Activated CD8-positive, alpha-beta T cell treated with anti-CD3 and anti-CD28 coated beads for 36 hours (primary cell): ENCODE measurements at regions not wholly inside any gene's neighbourhood (a gene's known extent, or its start where the extent isn't known, plus 50 kb on each side); places are given as distances from the start of the nearest gene placed in this dataset.

Experiments used
- ATAC-seq: fragments of 200-7000 bp; cut with Tn5 transposase; one replicate; pipeline ENCODE4 v1.10.0; 2021; ENCODE audit warnings: mild to moderate bottlenecking, moderate library complexity
- CTCF ChIA-PET: fragments of 350-600 bp; sonication (Branson Sonifier 250); formaldehyde crosslinking; loops from one replicate; lab custom pipeline; 2021; ENCODE audit warnings: antibody characterized with exemption; lab: Charles Lee
- POLR2A ChIA-PET: fragments of 350-600 bp; sonication (Branson Sonifier 250); formaldehyde crosslinking; loops from one replicate; lab custom pipeline; 2021; ENCODE audit warnings: antibody characterized with exemption; lab: Charles Lee
- DNase-seq: peaks from one replicate; pipeline ENCODE4 v3.0.0-alpha.2; 2020
- H3K27ac Mint-ChIP-seq: one replicate; pipeline ENCODE4 v1.8.0; 2021; ENCODE audit warnings: mild to moderate bottlenecking, mixed read lengths
- H3K27me3 Mint-ChIP-seq: one replicate; pipeline ENCODE4 v1.8.0; 2021; ENCODE audit warnings: mixed read lengths
- H3K36me3 Mint-ChIP-seq: one replicate; pipeline ENCODE4 v1.8.0; 2021; ENCODE audit warnings: low read depth, mixed read lengths
- H3K4me1 Mint-ChIP-seq: one replicate; pipeline ENCODE4 v1.8.0; 2021; ENCODE audit warnings: low read depth, mixed read lengths
- H3K4me3 Mint-ChIP-seq: one replicate; pipeline ENCODE4 v1.8.0; 2021; ENCODE audit warnings: mild to moderate bottlenecking, moderate library complexity, mixed read lengths
- H3K9me3 Mint-ChIP-seq: one replicate; pipeline ENCODE4 v1.8.0; 2021; ENCODE audit warnings: mixed read lengths
- CTCF ChIP-seq: fragments of 200-600 bp; IDR thresholded peaks from one replicate; pipeline ENCODE4 v1.8.0; 2022; ENCODE audit warnings: antibody characterized with exemption, mild to moderate bottlenecking
- intact Hi-C: fragments of 100-400 bp; cut with micrococcal nuclease; formaldehyde crosslinking; loops from one replicate; pipeline ENCODE4 v1.10.0; 2022

GRCh38 chr3:81851176-81851575 lies 89.7 kb upstream of the GBE1 start:
- TF ChIP-seq CTCF, result no peak
- H3K27me3 Mint-ChIP-seq, result no peaks in the 10 kb centered on the region
- no peaks in the 10 kb centered on the region for H3K9me3 Mint-ChIP-seq
- intact Hi-C loops, result no loop called here
- DNase-seq, result no peak
- H3K4me3 Mint-ChIP-seq, result no peak overlapping the region
- CTCF ChIA-PET, result interaction anchor here (1.2 kb wide), 1 partner anchor 59 kb away, joined by 4 read pairs; no protein-coding TSS in a partner anchor
- H3K4me1 Mint-ChIP-seq, result no peaks in the 10 kb centered on the region
- H3K36me3 Mint-ChIP-seq, result no peaks in the 10 kb centered on the region
- POLR2A ChIA-PET, result no interaction called here
- ATAC-seq, result no peak
- no peak overlapping the region for H3K27ac Mint-ChIP-seq

GRCh38 chr3:81846988-81847387 lies 85.5 kb upstream of the GBE1 start:
- H3K4me3 Mint-ChIP-seq, result no peak overlapping the region
- no peak overlapping the region for H3K27ac Mint-ChIP-seq
- H3K36me3 Mint-ChIP-seq, result no peaks in the 10 kb centered on the region
- CTCF ChIA-PET, result interaction anchor here (0.6 kb wide), 1 partner anchor 435 kb away, joined by 3 read pairs; no protein-coding TSS in a partner anchor
- TF ChIP-seq CTCF, result no peak
- DNase-seq, result no peak
- no peaks in the 10 kb centered on the region for H3K27me3 Mint-ChIP-seq
- H3K9me3 Mint-ChIP-seq, result no peaks in the 10 kb centered on the region
- no peaks in the 10 kb centered on the region for H3K4me1 Mint-ChIP-seq
- intact Hi-C loops, result no loop called here
- POLR2A ChIA-PET, result no interaction called here
- no peak for ATAC-seq

GRCh38 chr3:81841540-81841939 lies 80.1 kb upstream of the GBE1 start:
- no peak for TF ChIP-seq CTCF
- ChIA-PET CTCF (no interaction called here), POLR2A (no interaction called here)
- intact Hi-C loops, result no loop called here
- Mint-ChIP-seq H3K9me3 (no peaks in the 10 kb centered on the region), H3K27ac (no peak overlapping the region), H3K4me3 (no peak overlapping the region), H3K4me1 (no peaks in the 10 kb centered on the region), H3K27me3 (peaks cover 2% of the 10 kb centered on the region), H3K36me3 (no peaks in the 10 kb centered on the region)
- no peak for ATAC-seq
- DNase-seq, result no peak

- ChIA-PET POLR2A (no interaction called here), CTCF (no interaction called here)
- intact Hi-C loops, result no loop called here
- no peak for DNase-seq
- H3K4me3 Mint-ChIP-seq, result no peak overlapping the region
- no peak overlapping the region for H3K27ac Mint-ChIP-seq
- H3K36me3 Mint-ChIP-seq, result no peaks in the 10 kb centered on the region
- no peaks in the 10 kb centered on the region for H3K4me1 Mint-ChIP-seq
- no peak for ATAC-seq
- H3K27me3 Mint-ChIP-seq, result peaks cover 4% of the 10 kb centered on the region
- no peaks in the 10 kb centered on the region for H3K9me3 Mint-ChIP-seq
- TF ChIP-seq CTCF, result no peak
Measured at GRCh38 chr3:81839504-81840094, 78.2 kb upstream of the GBE1 start.

GRCh38 chr3:81838457-81838856 lies 77.0 kb upstream of the GBE1 start:
- Mint-ChIP-seq H3K27ac (no peak overlapping the region), H3K27me3 (peaks cover 5% of the 10 kb centered on the region), H3K4me3 (no peak overlapping the region), H3K36me3 (no peaks in the 10 kb centered on the region), H3K4me1 (no peaks in the 10 kb centered on the region), H3K9me3 (no peaks in the 10 kb centered on the region)
- ChIA-PET CTCF (no interaction called here), POLR2A (interaction anchor here (0.7 kb wide), 1 partner anchor 76 kb away, joined by 4 read pairs; no protein-coding TSS in a partner anchor)
- ATAC-seq (no peak), DNase-seq (no peak)
- no peak for TF ChIP-seq CTCF
- intact Hi-C loops, result no loop called here
